Naive thymus-derived CD4-positive, alpha-beta T cell (primary cell): ENCODE measurements at regions not wholly inside any gene's neighbourhood (a gene's known extent, or its start where the extent isn't known, plus 50 kb on each side); places are given as distances from the start of the nearest gene placed in this dataset.

Experiments
- ATAC-seq: fragments of 150-1000 bp; cut with Tn5 transposase; 2 replicates; pipeline ENCODE4 v1.10.0; 2021; ENCODE audit warnings: mild to moderate bottlenecking, moderate library complexity
- CTCF ChIA-PET: fragments of 350-600 bp; sonication (Branson Sonifier 250); formaldehyde crosslinking; loops from one replicate; lab custom pipeline; 2021; ENCODE audit warnings: antibody characterized with exemption; lab: Charles Lee
- POLR2A ChIA-PET: fragments of 350-600 bp; sonication (Branson Sonifier 250); formaldehyde crosslinking; loops from one replicate; lab custom pipeline; 2021; ENCODE audit warnings: antibody characterized with exemption, inconsistent platforms; lab: Charles Lee
- DNase-seq, 9 donors: peaks; one replicate each; pipeline versions ENCODE4 v3.0.0 to v3.0.0-alpha.2; 2020 to 2022; ENCODE audit warnings: mixed read lengths in 1 of 9
- H3K27ac ChIP-seq: one replicate; pipeline ENCODE4 v1.7.0; 2013; ENCODE audit warnings: mild to moderate bottlenecking, low read depth, low read length, moderate library complexity
- H3K27me3 ChIP-seq, 2 donors: one replicate each; pipeline ENCODE4 v1.7.0; 2013; ENCODE audit warnings: low read length in 2 of 2, mild to moderate bottlenecking in 2 of 2, moderate library complexity in 2 of 2; ENCODE audit not compliant: control insufficient read depth in 2 of 2, insufficient read depth in 2 of 2
- H3K36me3 ChIP-seq, 3 experiments: 1 replicate in 2 of 3; 2 replicates in 1 of 3; pipeline ENCODE4 v1.7.0; 2013; ENCODE audit warnings: low read length in 3 of 3, mild to moderate bottlenecking in 3 of 3, moderate library complexity in 1 of 3; ENCODE audit not compliant: insufficient read depth in 3 of 3, control insufficient read depth in 2 of 3
- H3K4me1 ChIP-seq, 2 donors: one replicate each; pipeline ENCODE4 v1.7.0; 2013; ENCODE audit warnings: low read length in 2 of 2, mild to moderate bottlenecking in 2 of 2, moderate library complexity in 1 of 2; ENCODE audit not compliant: control insufficient read depth in 2 of 2, insufficient read depth in 2 of 2
- H3K4me3 ChIP-seq: 2 replicates; pipeline ENCODE4 v1.7.0; 2013; ENCODE audit warnings: mild to moderate bottlenecking, low read length
- H3K9me3 ChIP-seq, 3 experiments: 1 replicate in 2 of 3; 2 replicates in 1 of 3; pipeline ENCODE4 v1.7.0; 2013; ENCODE audit warnings: low read length in 3 of 3; ENCODE audit not compliant: control insufficient read depth in 2 of 3
- H3K27ac Mint-ChIP-seq, 9 donors: one replicate each; pipeline ENCODE4 v1.8.0; 2020 to 2022; ENCODE audit warnings: mixed read lengths in 9 of 9, mild to moderate bottlenecking in 8 of 9, moderate library complexity in 5 of 9, inconsistent platforms in 2 of 9
- H3K27me3 Mint-ChIP-seq, 5 donors: one replicate each; pipeline ENCODE4 v1.8.0; 2021 to 2022; ENCODE audit warnings: mixed read lengths in 5 of 5, mild to moderate bottlenecking in 1 of 5
- H3K36me3 Mint-ChIP-seq, 5 donors: one replicate each; pipeline ENCODE4 v1.8.0; 2020 to 2022; ENCODE audit warnings: mixed read lengths in 5 of 5, mild to moderate bottlenecking in 3 of 5, inconsistent platforms in 1 of 5
- H3K4me1 Mint-ChIP-seq, 7 donors: one replicate each; pipeline ENCODE4 v1.8.0; 2020 to 2022; ENCODE audit warnings: mixed read lengths in 7 of 7, mild to moderate bottlenecking in 3 of 7, inconsistent platforms in 1 of 7
- H3K4me3 Mint-ChIP-seq, 10 donors: one replicate each; pipeline ENCODE4 v1.8.0; 2020 to 2022; ENCODE audit warnings: mild to moderate bottlenecking in 10 of 10, mixed read lengths in 10 of 10, moderate library complexity in 6 of 10, inconsistent platforms in 2 of 10
- H3K9me3 Mint-ChIP-seq, 11 donors: one replicate each; pipeline ENCODE4 v1.8.0; 2020 to 2022; ENCODE audit warnings: mixed read lengths in 11 of 11, mild to moderate bottlenecking in 4 of 11, inconsistent platforms in 1 of 11, moderate library complexity in 1 of 11
- intact Hi-C, 2 donors: fragments of 100-400 bp; cut with micrococcal nuclease; formaldehyde crosslinking; loops; one replicate each; pipeline ENCODE4 v1.15.1; 2023

DNA sequence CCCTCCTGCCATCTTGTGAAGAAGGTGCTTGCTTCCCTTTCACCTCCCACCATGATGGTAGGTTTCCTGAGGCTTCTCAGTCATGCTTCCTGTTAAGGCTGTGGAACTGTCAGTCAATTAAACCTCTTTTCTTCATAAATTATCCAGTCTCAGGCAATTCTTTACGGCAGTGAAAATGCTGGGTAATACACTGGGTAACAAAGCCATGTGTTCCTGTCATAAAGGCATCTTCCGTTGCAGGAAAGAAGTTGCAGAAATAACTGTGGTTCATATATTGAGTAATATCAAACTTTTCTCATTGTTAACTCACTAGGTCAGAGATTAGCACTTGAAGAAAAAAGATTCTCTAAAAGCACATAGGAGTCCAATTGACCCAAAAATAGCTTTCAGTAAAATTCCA, 163.9 kb upstream of the HNMT start:
- H3K36me3 ChIP-seq = no peaks in the 10 kb centered on the region
- DNase-seq (no peak), ATAC-seq (no peak)
- peaks cover 0 to 11% (median 4%) of the 10 kb centered on the region in 5 donors for H3K27me3 Mint-ChIP-seq
- H3K4me1 ChIP-seq = no peaks in the 10 kb centered on the region
- CTCF ChIA-PET = no interaction called here
- no peaks in the 10 kb centered on the region for H3K9me3 ChIP-seq
- H3K4me3 ChIP-seq = no peak overlapping the region
- peaks cover 0 to 18% (median 10%) of the 10 kb centered on the region in 11 donors for H3K9me3 Mint-ChIP-seq
- H3K4me3 Mint-ChIP-seq = no peak overlapping the region
- intact Hi-C loops = no loop called here
- no peak overlapping the region for H3K27ac Mint-ChIP-seq
- H3K36me3 Mint-ChIP-seq = peaks cover 0 to 5% (median 0%) of the 10 kb centered on the region in 5 donors
- POLR2A ChIA-PET = no interaction called here
- no peak overlapping the region for H3K27ac ChIP-seq
- no peaks in the 10 kb centered on the region for H3K27me3 ChIP-seq
- H3K4me1 Mint-ChIP-seq = no peaks in the 10 kb centered on the region

DNA sequence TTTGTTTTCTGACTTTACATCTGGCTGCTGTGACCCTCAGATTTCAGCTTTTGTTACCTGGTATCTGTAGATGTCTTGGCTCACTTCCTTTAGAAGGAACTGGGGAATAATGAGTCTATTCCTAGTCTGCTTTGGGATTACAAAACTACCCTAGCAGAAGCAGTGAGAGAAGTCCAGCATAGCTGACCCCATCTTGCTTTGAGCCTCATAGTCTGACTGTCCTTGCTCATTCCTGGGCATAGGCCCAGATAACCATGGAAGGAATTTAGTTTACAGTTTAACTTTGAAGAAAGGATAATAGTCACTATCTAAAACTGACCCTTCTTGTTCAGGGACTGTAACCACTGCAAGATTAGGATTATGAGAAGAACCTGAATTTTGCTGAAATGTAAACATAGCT, 163.0 kb upstream of the HNMT start:
- Mint-ChIP-seq H3K36me3 (peaks cover 0 to 5% (median 0%) of the 10 kb centered on the region in 5 donors), H3K27me3 (peaks cover 0 to 11% (median 0%) of the 10 kb centered on the region in 5 donors), H3K4me1 (no peaks in the 10 kb centered on the region), H3K27ac (no peak overlapping the region), H3K4me3 (no peak overlapping the region), H3K9me3 (peaks cover 0 to 18% (median 9%) of the 10 kb centered on the region in 11 donors)
- Histone ChIP-seq H3K27me3 (no peaks in the 10 kb centered on the region), H3K27ac (no peak overlapping the region), H3K9me3 (no peaks in the 10 kb centered on the region), H3K4me3 (no peak overlapping the region), H3K36me3 (no peaks in the 10 kb centered on the region), H3K4me1 (no peaks in the 10 kb centered on the region)
- no peak for ATAC-seq
- CTCF ChIA-PET = no interaction called here
- POLR2A ChIA-PET = no interaction called here
- no peak for DNase-seq
- intact Hi-C loops = no loop called here

DNA sequence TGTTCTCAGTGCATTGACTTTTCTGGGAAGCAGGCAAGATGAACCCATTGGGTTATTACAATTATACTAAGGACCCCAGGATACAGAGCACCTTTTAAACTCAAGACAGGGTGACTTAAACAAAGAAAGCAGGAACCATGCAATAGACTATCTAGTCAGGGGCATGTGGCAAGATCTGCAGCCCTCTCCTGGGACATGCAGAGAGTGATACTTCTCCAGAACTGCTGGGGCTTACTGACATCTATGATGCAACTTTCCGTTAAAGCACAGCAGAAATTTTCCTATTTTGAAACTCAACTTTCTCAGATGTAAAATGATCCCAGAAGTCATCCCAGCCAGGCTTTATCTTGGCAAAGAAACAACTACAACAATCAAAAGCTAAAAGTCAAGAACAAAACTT, 162.2 kb upstream of the HNMT start:
- H3K4me3 Mint-ChIP-seq = no peak overlapping the region
- Histone ChIP-seq H3K4me3 (no peak overlapping the region), H3K27ac (no peak overlapping the region), H3K4me1 (no peaks in the 10 kb centered on the region), H3K9me3 (no peaks in the 10 kb centered on the region), H3K27me3 (no peaks in the 10 kb centered on the region), H3K36me3 (no peaks in the 10 kb centered on the region)
- peaks cover 0 to 5% (median 0%) of the 10 kb centered on the region in 5 donors for H3K36me3 Mint-ChIP-seq
- H3K27me3 Mint-ChIP-seq = peaks cover 0 to 11% (median 0%) of the 10 kb centered on the region in 5 donors
- CTCF ChIA-PET = no interaction called here
- H3K4me1 Mint-ChIP-seq = no peaks in the 10 kb centered on the region
- peaks cover 0 to 18% (median 9%) of the 10 kb centered on the region in 11 donors for H3K9me3 Mint-ChIP-seq
- DNase-seq (no peak), ATAC-seq (no peak)
- POLR2A ChIA-PET = no interaction called here
- H3K27ac Mint-ChIP-seq = no peak overlapping the region
- intact Hi-C loops = no loop called here

DNA sequence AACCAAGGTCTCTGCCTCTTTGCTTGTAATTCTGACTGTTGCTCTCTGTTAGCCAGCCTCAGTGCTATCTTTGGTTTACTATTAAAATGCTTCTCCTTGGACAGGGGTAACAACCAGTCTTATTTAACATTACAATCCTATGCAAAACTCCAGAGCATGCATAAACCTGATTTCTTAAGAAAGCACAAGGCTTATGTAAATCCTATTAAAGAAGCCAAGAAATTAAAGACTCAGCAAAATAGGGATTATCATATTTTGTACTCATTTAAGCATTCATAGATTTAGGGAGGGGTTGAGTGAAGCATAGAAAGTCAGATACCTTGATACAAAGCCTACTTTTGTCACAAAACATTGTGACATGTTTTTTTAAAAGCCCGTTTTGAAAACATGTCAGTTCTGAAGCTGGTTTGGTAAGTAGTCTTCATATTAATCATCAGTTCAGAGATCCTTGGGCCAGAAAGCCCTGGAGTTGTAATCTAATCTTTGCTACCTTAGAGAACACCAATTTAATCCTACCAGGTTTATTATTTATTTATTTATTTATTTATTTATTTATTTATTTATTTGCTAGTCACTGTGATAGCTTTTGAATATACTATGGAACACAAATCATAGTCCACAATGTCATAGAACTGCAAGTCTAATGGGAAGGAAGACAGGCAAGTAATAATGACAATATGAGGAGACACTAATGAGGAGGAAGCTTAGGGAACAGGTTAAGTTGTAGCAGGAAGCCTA, 158.0 kb upstream of the HNMT start:
- Mint-ChIP-seq H3K9me3 (peaks cover 0 to 22% (median 9%) of the 10 kb centered on the region in 11 donors), H3K4me1 (no peaks in the 10 kb centered on the region), H3K27me3 (peaks cover 0 to 5% (median 0%) of the 10 kb centered on the region in 5 donors), H3K4me3 (no peak overlapping the region), H3K27ac (no peak overlapping the region), H3K36me3 (peaks cover 0 to 5% (median 0%) of the 10 kb centered on the region in 5 donors)
- no peaks in the 10 kb centered on the region for H3K27me3 ChIP-seq
- peaks cover 0 to 3% (median 0%) of the 10 kb centered on the region in 3 experiments for H3K9me3 ChIP-seq
- ChIA-PET CTCF (no interaction called here), POLR2A (no interaction called here)
- DNase-seq (no peak), ATAC-seq (no peak)
- H3K4me3 ChIP-seq = no peak overlapping the region
- no peaks in the 10 kb centered on the region for H3K36me3 ChIP-seq
- H3K4me1 ChIP-seq = no peaks in the 10 kb centered on the region
- intact Hi-C loops = no loop called here
- no peak overlapping the region for H3K27ac ChIP-seq

DNA sequence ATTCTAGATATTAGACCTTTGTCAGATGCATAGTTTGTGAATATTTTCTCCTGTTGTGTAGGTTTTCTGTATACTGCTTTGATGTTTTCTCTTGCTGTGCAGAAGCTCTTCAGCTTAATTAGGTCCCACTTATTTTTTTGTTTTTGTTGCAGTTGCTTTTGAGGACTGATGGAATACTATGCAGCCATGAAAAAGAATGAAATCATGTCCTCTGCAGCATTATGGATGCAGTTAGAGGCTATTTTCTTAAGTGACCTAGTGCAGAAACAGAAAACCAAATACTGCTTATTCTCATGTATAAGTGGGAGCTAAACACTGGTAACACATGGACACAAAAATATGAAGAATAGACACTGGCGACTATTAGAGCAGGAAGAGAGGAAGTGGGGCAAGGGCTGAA, 155.0 kb upstream of the HNMT start:
- DNase-seq (no peak), ATAC-seq (no peak)
- H3K27me3 Mint-ChIP-seq = no peaks in the 10 kb centered on the region
- H3K27ac ChIP-seq = no peak overlapping the region
- H3K9me3 ChIP-seq = peaks cover 0 to 3% (median 0%) of the 10 kb centered on the region in 3 experiments
- H3K4me1 Mint-ChIP-seq = no peaks in the 10 kb centered on the region
- no peak overlapping the region for H3K4me3 ChIP-seq
- no peaks in the 10 kb centered on the region for H3K4me1 ChIP-seq
- H3K9me3 Mint-ChIP-seq = peaks cover 0 to 16% (median 5%) of the 10 kb centered on the region in 11 donors
- ChIA-PET CTCF (no interaction called here), POLR2A (no interaction called here)
- H3K27ac Mint-ChIP-seq = no peak overlapping the region
- intact Hi-C loops = no loop called here
- H3K27me3 ChIP-seq = no peaks in the 10 kb centered on the region
- H3K4me3 Mint-ChIP-seq = no peak overlapping the region
- H3K36me3 ChIP-seq = no peaks in the 10 kb centered on the region
- H3K36me3 Mint-ChIP-seq = no peaks in the 10 kb centered on the region

DNA sequence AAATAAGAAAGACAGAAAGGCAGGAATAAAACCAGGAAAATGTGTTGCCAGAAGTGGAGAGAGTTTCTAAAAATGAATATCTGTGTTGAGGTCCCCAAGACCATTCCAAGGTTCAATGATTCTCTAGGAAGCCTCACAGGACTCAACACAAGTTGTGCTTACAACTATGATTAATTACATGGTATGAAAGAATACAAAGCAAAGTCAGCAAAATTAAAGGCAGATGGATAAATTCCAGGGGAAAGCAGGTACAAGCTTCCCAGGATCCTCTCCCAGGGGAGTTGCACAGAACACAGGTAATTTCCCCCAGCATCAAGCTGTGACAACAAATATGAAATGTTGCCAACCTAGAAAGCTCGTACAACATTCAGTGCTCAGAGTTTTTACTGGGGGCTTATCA, 154.4 kb upstream of the HNMT start:
- peaks cover 0 to 3% (median 0%) of the 10 kb centered on the region in 3 experiments for H3K9me3 ChIP-seq
- H3K9me3 Mint-ChIP-seq = peaks cover 0 to 16% (median 5%) of the 10 kb centered on the region in 11 donors
- POLR2A ChIA-PET = interaction anchor here (0.6 kb wide), 1 partner anchor 200 kb away, joined by 3 read pairs; no protein-coding TSS in a partner anchor
- CTCF ChIA-PET = no interaction called here
- H3K27me3 ChIP-seq = no peaks in the 10 kb centered on the region
- intact Hi-C loops = no loop called here
- no peaks in the 10 kb centered on the region for H3K36me3 Mint-ChIP-seq
- no peaks in the 10 kb centered on the region for H3K4me1 ChIP-seq
- H3K4me3 Mint-ChIP-seq = no peak overlapping the region
- no peaks in the 10 kb centered on the region for H3K36me3 ChIP-seq
- ATAC-seq = no peak
- no peak overlapping the region for H3K27ac Mint-ChIP-seq
- H3K27ac ChIP-seq = no peak overlapping the region
- H3K4me1 Mint-ChIP-seq = no peaks in the 10 kb centered on the region
- DNase-seq = no peak
- H3K27me3 Mint-ChIP-seq = no peaks in the 10 kb centered on the region
- H3K4me3 ChIP-seq = no peak overlapping the region

DNA sequence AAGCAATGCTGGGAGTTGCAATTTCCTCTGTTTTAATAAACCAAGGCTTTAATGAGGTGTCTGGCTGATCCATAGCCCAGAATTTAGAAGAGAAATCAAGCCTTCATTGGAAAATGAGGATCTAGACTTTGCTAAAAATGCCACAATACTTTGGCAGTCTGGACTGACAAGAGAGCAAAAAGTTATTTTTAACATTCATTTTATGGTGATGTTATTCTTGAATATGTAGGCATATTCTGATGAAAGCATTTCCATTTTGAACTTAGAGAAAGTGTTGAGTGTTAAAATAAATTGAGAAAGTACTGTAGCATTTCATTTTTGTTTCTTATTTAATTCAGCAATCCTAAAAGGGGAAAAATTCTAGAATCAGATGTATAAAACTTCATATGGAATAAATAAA, 151.8 kb upstream of the HNMT start:
- Mint-ChIP-seq H3K36me3 (no peaks in the 10 kb centered on the region), H3K4me1 (no peaks in the 10 kb centered on the region), H3K9me3 (peaks cover 0 to 13% (median 5%) of the 10 kb centered on the region in 11 donors), H3K27ac (no peak overlapping the region), H3K27me3 (peaks cover 0 to 4% (median 0%) of the 10 kb centered on the region in 5 donors), H3K4me3 (no peak overlapping the region)
- intact Hi-C loops = no loop called here
- ChIA-PET CTCF (no interaction called here), POLR2A (no interaction called here)
- Histone ChIP-seq H3K27me3 (no peaks in the 10 kb centered on the region), H3K27ac (no peak overlapping the region), H3K36me3 (no peaks in the 10 kb centered on the region), H3K4me3 (no peak overlapping the region), H3K4me1 (no peaks in the 10 kb centered on the region), H3K9me3 (peaks cover 0 to 3% (median 0%) of the 10 kb centered on the region in 3 experiments)
- DNase-seq = no peak
- ATAC-seq = no peak
